Anterior cingulate cortex (tissue), 58 donors: ENCODE measurements at regions not wholly inside any gene's neighbourhood (a gene's known extent, or its start where the extent isn't known, plus 50 kb on each side); places are given as distances from the start of the nearest gene placed in this dataset.
A peak's percentile ranks its signal among the peaks of the same experiment; 100 is the strongest.

Experiments used
- DNase-seq, 58 donors: peaks; one replicate each; lab custom pipeline; 2025; lab: John Stamatoyannopoulos, UW

DNA sequence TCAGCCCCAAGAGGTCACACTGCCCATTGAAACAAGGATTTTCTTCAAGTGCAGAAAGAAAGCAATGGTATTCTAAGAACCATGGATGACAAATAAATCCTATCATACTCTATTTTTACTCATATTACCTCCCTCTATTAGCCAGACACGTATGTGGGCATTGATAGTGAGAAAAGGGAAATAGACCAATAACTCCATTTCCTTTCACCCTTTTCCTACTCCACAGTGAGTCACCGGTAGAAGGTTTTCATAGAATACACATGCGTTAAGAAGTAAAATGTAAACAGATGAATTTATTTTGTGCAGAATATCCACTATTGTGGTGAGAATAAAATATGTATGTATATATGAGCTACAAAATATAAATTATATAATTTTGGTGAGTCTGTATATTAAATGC, 568.9 kb upstream of the ADGRL4 start:
- no peak for DNase-seq

DNA sequence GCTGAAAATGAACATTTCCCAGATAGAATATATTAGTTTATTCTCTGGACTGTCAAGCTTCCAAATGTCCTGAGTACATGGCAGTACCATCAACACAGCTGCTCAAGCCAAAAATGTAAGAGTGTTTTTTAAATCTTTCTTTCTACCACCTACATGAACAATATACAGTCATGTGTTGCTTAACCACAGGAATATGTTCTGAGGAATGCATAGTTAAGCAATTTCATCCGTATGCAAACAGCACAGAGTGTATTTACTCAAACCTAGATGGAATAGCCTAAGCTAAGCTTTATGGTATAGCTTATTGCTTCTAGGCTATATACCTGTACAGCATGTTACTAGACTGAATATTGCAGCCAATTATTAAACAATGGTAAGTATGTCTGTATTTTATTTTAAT, 561.9 kb upstream of the ADGRL4 start:
- peak in 2 of 58 donors; percentile 4 to 13 for DNase-seq

DNA sequence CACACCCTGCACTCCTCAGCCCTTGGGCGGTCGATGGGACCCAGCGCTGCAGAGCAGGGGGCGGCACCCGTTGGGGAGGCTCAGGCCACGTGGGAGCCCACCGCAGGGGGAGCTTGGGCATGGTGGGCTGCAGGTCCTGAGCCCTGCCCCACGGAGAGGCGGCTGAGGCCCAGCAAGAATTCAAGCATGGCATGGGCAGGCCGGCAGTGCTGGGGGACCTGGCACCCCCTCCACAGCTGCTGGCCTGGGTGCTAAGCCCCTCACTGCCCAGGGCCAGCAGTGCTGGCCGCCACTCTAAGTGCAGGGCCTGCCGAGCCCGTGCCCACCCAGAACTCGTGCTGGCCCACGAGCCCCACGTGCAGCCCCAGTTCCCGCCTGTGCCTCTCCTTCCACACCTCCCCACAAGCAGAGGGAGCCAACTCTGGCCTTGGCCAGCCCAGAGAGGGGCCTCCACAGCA, 555.0 kb upstream of the ADGRL4 start:
- DNase-seq: peak in 1 of 58 donors; percentile 2

DNA sequence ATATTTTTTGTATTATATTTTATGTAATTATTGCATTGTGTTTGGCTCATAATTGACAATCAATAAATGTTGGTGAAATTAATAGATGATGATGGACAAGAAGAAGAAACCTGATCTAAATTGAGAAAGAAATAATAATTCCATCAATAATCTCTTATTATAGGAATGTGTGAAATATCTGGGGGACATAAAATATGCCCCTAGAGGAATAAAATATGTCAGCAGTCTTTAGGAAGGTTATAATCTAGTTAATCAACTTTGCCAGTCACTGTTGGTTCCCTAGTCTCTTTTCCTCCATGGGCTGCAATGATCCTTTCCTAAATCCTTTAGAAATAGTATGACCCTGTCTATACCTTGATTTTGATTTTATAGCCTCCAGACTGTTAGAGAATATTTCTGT, 549.7 kb upstream of the ADGRL4 start:
- DNase-seq: no peak

DNA sequence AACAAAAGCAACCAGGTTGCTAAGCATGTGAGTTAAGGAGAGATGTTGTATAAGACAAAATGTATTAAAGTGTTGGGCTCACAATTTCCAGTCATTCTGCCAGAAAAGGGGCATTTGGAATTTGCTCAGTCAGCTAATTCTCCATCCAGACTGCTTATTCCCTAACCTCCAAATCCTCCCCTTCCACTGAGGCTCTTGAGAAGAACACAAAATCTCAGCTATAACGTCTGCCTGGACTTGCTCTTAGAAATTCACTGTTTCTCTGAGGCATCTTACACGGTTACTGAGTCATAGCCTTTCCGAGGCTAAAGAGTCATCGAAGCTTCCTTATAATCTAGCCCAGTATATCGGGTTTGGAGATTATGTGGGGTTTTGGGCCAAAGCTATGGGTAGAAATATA, 548.2 kb upstream of the ADGRL4 start:
- no peak for DNase-seq

DNA sequence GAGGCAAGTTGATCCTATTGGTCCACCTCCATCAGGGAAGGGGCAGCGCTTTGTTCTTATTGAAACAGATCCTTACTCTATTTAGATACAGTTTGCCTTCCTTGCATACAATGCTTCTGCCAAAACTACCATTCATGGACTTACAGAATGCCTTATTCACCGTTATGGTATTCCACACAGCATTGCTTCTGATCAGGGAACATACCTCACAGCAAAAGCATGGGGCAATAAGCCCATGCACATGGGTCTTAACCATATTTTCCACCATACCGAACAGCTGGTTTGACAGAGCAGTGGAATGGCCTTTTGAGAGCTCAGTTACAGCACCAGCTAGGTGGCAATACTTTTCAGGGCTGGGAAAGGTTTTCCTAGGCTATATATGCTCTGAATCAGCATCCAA, 544.8 kb upstream of the ADGRL4 start:
- DNase-seq: no peak

DNA sequence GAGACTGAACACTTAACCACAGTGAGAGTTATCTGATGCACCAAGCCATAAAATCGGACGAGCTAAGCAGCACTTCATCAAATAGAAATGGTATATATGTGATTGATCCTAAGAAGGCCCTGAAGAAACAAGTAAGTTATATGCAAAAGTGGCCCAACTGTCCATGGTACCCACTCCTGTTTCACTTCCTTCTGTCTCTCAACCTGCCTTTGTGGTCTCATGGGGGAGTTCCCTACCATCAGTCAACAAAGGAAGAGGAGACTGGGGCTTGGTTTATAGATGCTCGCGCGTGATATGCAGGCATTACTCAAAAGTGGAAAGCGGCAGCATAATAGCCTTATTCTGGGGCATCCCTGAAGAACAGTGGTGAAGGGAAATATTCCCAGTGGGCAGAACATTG, 543.9 kb upstream of the ADGRL4 start:
- no peak for DNase-seq

DNA sequence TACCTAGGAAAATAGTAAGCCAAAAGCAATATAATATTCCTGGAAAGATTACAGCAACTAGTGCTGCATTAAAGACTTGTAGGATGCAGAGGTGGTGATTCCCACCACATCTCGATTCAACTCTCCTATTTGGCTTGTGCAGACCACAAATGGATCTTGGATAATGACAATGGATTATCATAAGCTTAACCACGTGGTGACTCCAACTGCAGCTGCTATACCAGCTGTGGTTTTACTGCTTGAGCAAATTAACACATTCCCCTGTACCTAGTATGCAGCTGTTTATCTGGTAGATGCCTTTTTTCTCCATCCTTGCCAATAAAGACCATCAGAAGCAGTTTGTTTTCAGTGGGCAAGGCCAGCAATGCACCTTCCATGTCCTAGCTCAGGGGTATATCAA, 542.7 kb upstream of the ADGRL4 start:
- no peak for DNase-seq

DNA sequence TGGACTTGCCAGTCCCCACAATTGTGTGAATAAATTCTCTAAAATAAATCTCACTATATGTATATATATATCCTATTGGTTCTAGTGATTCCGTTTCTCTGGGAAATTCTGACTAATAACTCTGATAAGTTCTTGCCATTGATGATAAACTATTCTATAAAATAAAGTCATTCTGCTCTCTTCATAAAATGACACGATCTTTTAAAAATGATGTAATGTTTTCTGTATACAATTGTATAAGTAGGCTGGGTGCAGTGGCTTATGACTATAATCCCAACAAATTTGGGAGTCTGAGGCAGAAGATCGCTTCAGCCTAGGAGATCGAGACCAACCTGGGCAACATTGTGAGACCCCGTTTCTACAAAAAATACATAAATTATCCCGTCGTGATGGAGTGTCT, 541.0 kb upstream of the ADGRL4 start:
- no peak for DNase-seq

DNA sequence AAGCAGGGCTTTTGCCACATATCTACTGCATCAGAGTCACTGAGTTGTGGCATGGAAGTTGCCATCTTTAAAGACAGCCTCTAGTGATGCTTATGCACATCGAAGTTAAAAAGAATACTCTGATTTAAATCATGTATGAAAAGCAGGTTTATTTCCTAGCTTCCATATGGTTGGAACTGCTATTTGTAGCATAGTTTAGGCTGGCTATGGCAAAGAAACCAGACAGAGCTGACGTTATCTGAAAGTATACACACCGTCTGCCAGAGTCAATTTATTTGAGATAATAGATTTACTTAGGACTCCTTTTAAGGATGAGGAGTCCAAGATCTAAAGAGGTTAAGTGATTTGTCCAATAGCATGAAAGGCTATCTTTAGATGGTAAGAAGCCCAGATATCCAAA, 536.9 kb upstream of the ADGRL4 start:
- no peak for DNase-seq

DNA sequence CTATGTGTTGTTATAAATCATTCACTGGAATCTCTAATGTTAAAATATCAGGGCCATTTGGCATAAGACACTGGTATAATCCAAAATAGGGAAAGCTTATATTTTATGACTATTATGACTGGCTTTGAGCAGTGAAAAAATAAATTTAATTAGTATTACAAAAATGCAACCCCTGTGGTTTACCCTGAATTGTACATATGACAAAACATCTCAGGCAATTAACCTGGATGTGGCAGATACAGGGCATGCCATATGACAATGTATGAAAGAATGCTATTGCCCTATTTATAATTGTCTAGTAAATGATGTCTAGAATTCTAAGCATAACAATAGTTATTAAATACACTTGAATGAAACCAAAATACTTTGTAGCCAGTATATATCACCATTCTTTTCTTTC, 532.5 kb upstream of the ADGRL4 start:
- no peak for DNase-seq

DNA sequence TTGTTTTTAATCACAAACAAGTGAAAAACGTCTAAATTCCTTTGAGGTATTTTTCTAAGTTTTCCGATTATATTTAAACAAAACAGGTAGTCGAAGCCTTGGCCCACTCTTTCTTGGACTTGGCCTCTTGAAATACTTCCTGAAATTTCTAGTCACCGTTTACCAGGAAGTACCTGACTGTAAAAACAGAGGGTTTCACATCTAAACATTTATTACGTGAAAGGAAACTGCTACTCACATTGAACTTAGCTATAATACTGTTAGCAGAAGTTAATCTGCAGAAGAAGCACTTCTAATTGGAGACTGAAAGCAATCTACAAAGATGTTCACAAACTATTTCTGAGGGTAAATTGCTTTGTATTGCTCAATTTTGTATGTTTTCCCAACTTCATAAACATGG, 526.0 kb upstream of the ADGRL4 start:
- DNase-seq: no peak

DNA sequence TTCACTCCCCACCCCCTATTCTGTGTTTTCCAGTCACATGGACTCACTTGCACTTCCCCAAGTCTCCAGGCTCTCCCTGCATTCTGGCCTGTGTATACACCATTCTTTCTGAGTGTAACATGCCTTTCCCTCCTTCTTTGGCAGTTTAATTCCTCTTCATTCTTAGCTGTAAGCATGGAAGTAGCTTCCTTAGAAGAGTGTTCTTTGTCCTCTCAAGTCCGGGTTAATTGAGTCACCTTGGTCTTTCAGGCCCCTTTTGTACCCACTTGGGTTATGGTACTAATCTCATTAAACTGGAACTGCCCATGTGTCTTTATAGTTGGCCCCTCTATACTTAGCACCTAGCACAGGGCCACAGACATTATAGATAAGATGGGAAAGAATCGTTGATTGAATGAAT, 525.3 kb upstream of the ADGRL4 start:
- DNase-seq: no peak

DNA sequence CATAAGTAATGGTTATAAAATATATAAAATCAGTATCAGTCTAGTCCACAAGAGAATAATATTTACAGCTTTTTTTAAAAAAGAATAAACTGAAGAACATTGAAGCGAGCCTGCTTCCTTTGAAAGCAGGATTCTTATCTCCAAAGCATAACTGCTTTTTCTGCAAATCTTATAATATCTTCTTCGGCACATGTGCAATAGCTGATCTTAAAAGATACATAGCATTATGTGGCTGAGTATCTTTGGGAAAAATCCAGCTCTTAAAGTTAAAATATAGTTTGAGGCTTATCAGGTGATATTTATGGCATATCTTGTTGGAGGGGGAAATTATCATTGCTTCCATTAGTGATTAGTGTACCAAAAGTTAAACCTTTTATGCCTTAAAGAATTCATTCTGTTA, 523.9 kb upstream of the ADGRL4 start:
- no peak for DNase-seq

DNA sequence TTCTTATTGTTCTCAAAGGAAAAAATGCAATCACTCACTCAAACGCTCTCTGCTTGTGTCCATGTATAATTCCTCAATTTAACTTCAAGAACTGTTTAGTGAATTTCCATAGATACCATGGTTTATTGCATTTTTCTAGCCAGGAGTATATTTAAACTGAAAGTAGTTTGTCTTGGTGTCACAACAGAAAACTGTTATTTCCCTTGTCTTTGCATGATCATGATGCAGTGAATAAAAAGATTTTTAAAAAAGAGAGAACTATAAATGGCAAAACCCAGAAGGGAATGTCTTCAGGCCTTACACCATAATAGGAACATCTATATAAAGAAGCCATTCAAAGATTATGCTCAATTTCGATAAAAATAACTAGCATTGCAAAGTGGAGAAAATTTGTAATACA, 523.5 kb upstream of the ADGRL4 start:
- no peak for DNase-seq

DNA sequence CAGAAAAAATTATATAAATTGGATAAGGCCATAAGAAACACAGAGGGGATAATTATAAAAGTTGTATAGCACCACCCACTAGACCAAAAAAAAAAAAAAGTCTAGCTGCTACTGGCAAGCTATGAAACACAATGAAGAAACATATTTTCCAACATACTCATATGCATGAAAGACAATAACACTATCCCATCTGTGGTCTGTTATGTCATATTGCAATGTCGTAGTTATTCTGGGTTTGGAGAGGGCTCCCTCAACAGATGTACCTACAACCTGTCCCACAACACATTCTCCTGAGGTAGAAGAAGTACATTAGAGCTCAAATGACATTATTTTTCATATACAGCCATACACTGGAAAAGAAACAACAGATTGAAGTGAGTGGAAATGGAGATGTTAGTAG, 517.6 kb upstream of the ADGRL4 start:
- DNase-seq: no peak

DNA sequence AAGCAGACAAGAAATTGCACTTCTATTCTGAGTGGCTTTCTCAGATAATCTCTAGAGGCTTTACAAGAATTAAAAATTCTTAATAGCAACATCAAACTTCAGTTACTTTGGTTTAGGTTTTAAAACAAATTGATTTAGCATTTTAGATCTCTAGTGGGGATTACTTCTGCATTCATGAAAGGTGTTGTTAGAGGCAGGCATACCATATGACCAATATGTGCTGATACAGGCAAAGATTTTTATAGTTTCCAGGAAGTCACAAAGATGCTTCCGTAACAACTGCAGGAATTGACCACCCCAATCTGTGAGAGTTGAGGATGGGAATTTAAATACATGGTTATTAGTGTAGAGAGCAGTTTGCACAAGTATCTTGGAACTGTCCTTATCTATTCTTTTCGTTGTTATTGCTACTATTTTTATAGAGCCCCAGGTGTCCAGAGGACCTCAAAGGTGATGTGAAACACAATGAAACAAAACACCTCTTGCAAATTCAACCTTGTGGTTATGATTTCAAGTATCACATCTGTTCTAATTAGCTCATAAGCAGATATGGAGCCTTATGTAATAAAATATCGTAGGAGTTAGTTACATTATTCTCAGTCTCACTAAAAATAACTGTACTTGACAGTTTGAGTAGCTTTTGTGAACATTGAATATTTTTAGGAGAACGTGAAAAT, 512.7 kb upstream of the ADGRL4 start:
- DNase-seq: no peak

DNA sequence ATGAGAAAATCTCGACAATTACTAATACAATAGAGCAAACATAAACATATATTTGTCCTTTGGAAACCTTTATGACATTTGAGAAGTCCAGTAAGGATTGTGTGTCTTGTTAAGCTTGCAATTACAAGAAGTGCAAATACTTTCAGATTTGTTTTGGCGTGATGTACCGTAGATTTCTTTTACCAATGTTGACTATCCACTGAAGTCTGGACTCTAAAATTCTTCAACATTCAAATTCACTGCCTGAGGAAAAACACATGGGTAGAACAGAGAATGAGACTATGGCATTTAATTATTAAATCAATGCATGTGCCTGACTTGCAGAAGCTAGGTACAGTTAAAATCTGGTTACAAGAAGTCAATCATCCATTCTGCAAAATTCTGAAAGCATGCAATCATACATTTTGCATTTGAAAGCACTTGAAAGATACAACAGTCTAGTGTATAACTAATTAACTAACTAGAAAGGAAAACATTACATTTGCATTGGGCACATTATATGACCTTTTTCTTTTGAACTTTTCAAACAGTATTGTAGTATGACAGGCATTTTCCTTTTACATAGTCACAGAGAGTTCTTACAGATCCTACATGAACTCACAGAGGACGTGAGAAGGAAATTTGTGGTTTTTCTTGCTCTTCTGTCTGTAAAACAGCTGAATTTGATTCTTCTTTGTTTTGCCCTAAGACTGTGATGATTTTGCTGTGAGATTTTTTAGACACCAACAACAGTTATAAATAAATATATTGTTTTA, 511.1 kb upstream of the ADGRL4 start:
- no peak for DNase-seq

DNA sequence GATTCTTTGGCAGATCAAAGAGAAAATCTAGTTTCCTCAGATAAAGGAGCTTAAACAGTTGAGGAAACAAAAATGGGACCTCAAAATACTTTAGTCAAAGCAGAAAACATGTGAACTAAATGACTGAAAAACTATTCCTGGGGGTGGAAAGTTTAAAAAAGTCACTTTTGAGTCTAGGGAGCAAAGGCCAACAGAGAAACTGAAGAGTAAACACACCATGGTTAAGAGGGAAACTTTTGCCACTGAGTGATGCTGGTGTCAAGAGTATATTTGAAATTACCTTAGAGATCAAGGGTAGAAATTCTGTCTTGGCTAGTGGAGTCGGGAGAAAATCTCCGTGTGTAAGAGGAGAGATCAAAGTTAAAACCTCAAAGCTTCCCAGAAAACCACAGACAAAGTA, 501.2 kb upstream of the ADGRL4 start:
- no peak for DNase-seq

DNA sequence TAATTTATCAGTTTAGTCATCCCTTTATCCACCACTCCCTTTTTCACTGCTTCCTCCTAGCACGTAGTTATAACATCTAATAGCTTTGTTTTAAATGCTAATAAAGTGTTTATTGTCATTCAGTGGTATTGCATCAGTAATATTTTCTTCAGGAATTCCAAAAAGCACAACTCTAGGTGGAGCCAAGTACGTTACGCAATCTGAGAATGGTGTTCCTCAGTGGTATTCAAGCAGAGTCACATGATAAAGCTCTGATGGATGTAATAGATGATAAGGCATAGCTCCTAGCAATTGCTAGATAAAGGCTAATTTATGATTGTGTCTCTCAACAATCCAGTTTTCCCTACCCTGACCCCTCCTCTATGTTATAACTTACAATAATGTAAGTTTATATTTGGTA, 494.6 kb upstream of the ADGRL4 start:
- DNase-seq: no peak

DNA sequence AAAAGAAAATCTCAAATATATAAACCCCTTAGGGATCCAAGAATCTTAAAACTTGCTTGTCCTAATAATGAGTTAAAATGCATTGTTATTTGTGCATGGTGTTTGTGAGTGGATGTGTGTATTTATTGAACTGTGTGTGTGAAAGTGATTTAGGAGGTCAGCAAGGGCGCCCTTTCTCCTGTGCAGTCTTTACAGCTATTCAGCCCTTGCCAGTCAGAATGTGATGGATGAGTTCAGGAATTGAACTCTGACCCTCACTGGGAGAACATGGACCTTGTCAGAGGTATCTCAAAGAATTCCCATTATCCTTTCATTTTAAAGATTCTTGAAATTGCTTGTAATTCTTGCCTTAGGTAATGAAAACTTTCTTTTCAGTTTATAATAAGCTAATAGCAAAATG, 493.0 kb upstream of the ADGRL4 start:
- DNase-seq: no peak

DNA sequence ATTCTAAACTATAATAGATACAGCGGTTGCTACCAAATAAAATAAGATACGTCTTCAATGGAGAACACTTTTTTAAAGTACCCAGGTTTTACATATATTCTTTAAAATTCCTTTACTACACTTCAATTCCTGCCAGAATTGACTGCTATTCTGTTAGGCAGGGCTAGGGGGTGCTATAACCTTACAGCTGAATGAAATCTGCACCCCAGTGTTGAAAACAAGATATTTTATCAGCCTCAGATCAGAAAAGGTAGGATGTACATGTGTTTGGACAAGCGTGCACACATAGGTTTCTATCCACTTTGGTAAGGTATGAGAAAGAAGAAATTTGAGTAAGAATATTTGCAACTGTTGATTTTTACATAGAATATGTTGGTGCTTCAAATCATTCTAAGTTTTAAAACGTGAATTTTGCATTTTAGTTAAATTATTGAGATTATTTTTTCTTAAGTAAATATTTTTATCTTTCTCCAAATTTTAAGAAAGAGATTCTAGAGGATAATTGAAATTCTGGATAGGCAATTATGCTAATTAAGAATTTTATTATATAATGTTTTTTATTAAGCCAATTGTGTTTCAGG, 490.8 kb upstream of the ADGRL4 start:
- DNase-seq: peak in 4 of 58 donors; percentile 0 to 33 (median 1)
